HEK293 (cell line): ENCODE measurements at regions not wholly inside any gene's neighbourhood (a gene's known extent, or its start where the extent isn't known, plus 50 kb on each side); places are given as distances from the start of the nearest gene placed in this dataset.

Experiments used
- BCL11A ChIP-seq: fragments of 450-650 bp; formaldehyde crosslinking; IDR thresholded peaks from 2 replicates; pipeline ENCODE4 v1.5.1; 2016; ENCODE audit warnings: low read depth, missing biosample characterization, missing genetic modification characterization
- CTCF ChIP-seq: fragments of 450-650 bp; formaldehyde crosslinking; IDR thresholded peaks from 2 replicates; pipeline ENCODE4 v1.5.1; 2016; ENCODE audit warnings: missing biosample characterization, missing genetic modification characterization
- KLF1 ChIP-seq: fragments of 450-650 bp; formaldehyde crosslinking; IDR thresholded peaks from 2 replicates; pipeline ENCODE4 v1.5.1; 2016; ENCODE audit warnings: missing biosample characterization, missing genetic modification characterization
- TRIM28 ChIP-seq: IDR thresholded peaks from 2 replicates; pipeline ENCODE4 v1.6.1; 2011; ENCODE audit warnings: low read length, control low read depth, borderline replicate concordance
- ZBTB11 ChIP-seq: fragments of 450-650 bp; formaldehyde crosslinking; conservative IDR thresholded peaks from 2 replicates; pipeline ENCODE4 v1.5.1; 2016; ENCODE audit warnings: low read depth, missing biosample characterization, missing genetic modification characterization
- ZNF174 ChIP-seq: fragments of 450-650 bp; formaldehyde crosslinking; IDR thresholded peaks from 2 replicates; pipeline ENCODE4 v1.5.0; 2017; ENCODE audit warnings: missing biosample characterization, mild to moderate bottlenecking, missing genetic modification characterization
- ZNF302 ChIP-seq: fragments of 450-650 bp; formaldehyde crosslinking; IDR thresholded peaks from 2 replicates; pipeline ENCODE4 v1.5.1; 2016; ENCODE audit warnings: missing biosample characterization, missing genetic modification characterization, low read depth
- ZNF335 ChIP-seq: fragments of 450-650 bp; formaldehyde crosslinking; conservative IDR thresholded peaks from 2 replicates; pipeline ENCODE4 v1.5.1; 2016; ENCODE audit warnings: missing biosample characterization, missing genetic modification characterization
- ZNF350 ChIP-seq: fragments of 450-650 bp; formaldehyde crosslinking; IDR thresholded peaks from 2 replicates; pipeline ENCODE4 v1.5.0; 2017; ENCODE audit warnings: missing biosample characterization, mild to moderate bottlenecking, missing genetic modification characterization
- ZNF404 ChIP-seq: fragments of 450-650 bp; formaldehyde crosslinking; IDR thresholded peaks from 2 replicates; pipeline ENCODE4 v1.5.1; 2017; ENCODE audit warnings: missing biosample characterization, missing genetic modification characterization
- ZNF416 ChIP-seq: fragments of 450-650 bp; formaldehyde crosslinking; IDR thresholded peaks from 2 replicates; pipeline ENCODE4 v1.5.1; 2016; ENCODE audit warnings: missing biosample characterization, missing genetic modification characterization
- ZNF501 ChIP-seq: fragments of 450-650 bp; formaldehyde crosslinking; IDR thresholded peaks from 2 replicates; pipeline ENCODE4 v1.5.1; 2016; ENCODE audit warnings: missing biosample characterization, missing genetic modification characterization
- ZNF513 ChIP-seq: fragments of 450-650 bp; IDR thresholded peaks from 2 replicates; pipeline ENCODE4 v1.5.1; 2018; ENCODE audit warnings: missing biosample characterization, missing genetic modification characterization
- ZNF830 ChIP-seq: fragments of 450-650 bp; IDR thresholded peaks from 2 replicates; pipeline ENCODE4 v1.5.0; 2018; ENCODE audit warnings: missing biosample characterization, missing genetic modification characterization, low read depth, mild to moderate bottlenecking, moderate library complexity

DNA sequence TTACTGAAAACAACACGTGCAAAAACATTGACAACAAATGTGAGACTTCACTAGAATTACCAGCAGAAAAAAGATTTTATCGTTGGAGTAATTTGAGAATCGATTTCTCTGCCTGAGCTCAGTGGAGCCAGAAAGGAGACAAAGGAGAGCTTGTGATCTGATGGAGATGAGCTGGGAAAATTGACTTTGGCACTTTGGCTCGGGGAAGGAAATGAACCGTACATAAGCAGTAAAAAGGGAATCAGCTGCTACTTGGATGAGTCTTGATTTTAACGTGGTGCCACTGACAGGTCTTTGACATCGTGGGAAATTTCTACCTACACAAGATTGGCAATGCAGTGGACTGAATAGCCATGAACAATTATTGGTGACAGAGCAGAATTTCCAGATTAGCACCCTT lies 244.7 kb upstream of the RPS23 start:
- TF ChIP-seq ZNF350 (no peak), CTCF (tag by site-specific recombination) (no peak), ZNF302 (tag by site-specific recombination) (no peak), ZNF174 (no peak), KLF1 (tag by site-specific recombination) (no peak), ZNF513 (no peak), TRIM28 (no peak), ZNF404 (tag by site-specific recombination) (no peak), ZBTB11 (tag by site-specific recombination) (no peak), ZNF335 (tag by site-specific recombination) (no peak), ZNF416 (tag by site-specific recombination) (no peak), ZNF501 (no peak), BCL11A (tag by site-specific recombination) (no peak), ZNF830 (tag by site-specific recombination) (no peak)
